Lung (tissue), 11 donors: ENCODE measurements at regions not wholly inside any gene's neighbourhood (a gene's known extent, or its start where the extent isn't known, plus 50 kb on each side); places are given as distances from the start of the nearest gene placed in this dataset.

ENCODE experiments used
- ATAC-seq: fragments of 200-7000 bp; cut with Tn5 transposase; one replicate; pipeline ENCODE4 v1.9.1; 2020; ENCODE audit warnings: moderate number of reproducible peaks; ENCODE audit not compliant: insufficient read depth, low FRiP score
- DNase-seq, 3 donors: peaks; one replicate each; pipeline ENCODE4 v3.0.0-alpha.2; 2013 to 2017
- H3K27ac ChIP-seq, 2 donors: one replicate each; pipeline ENCODE4 v1.5.1; 2013; ENCODE audit warnings: mild to moderate bottlenecking in 2 of 2, moderate library complexity in 2 of 2, control low read depth in 1 of 2, inconsistent platforms in 1 of 2, low read depth in 1 of 2, low read length in 1 of 2
- H3K27me3 ChIP-seq, 3 donors: one replicate each; pipeline ENCODE4 v1.5.1; 2013; ENCODE audit warnings: low read length in 2 of 3; ENCODE audit not compliant: control insufficient read depth in 3 of 3, insufficient read depth in 3 of 3
- H3K36me3 ChIP-seq, 4 donors: one replicate each; pipeline ENCODE4 v1.5.1; 2013; ENCODE audit warnings: low read length in 4 of 4, mild to moderate bottlenecking in 1 of 4, moderate library complexity in 1 of 4; ENCODE audit not compliant: control insufficient read depth in 4 of 4, insufficient read depth in 4 of 4
- H3K4me1 ChIP-seq, 5 donors: one replicate each; pipeline ENCODE4 v1.5.1; 2013; ENCODE audit warnings: low read length in 5 of 5, mild to moderate bottlenecking in 2 of 5, moderate library complexity in 1 of 5; ENCODE audit not compliant: control insufficient read depth in 5 of 5, insufficient read depth in 5 of 5
- H3K4me3 ChIP-seq: one replicate; pipeline ENCODE4 v1.5.1; 2013; ENCODE audit warnings: mild to moderate bottlenecking, control low read depth, moderate library complexity
- H3K9ac ChIP-seq, 2 donors: one replicate each; pipeline ENCODE4 v1.5.1; 2013; ENCODE audit warnings: low read length in 2 of 2, control low read depth in 1 of 2; ENCODE audit not compliant: insufficient read depth in 1 of 2
- H3K9me3 ChIP-seq, 4 donors: one replicate each; pipeline ENCODE4 v1.5.1; 2013; ENCODE audit warnings: low read length in 3 of 4, mild to moderate bottlenecking in 1 of 4, moderate library complexity in 1 of 4; ENCODE audit not compliant: control insufficient read depth in 4 of 4, insufficient read depth in 3 of 4
- WGBS, 2 donors: extraction: QIAGEN DNeasy Blood & Tissue Kit; methylation state at CpG; one replicate each; pipeline ENCODE4 v1.1.7; 2013; 5-methylcytosine and 5-hydroxymethylcytosine counted together
- TF ChIP-seq, protein P1 (sequence below): IDR thresholded peaks from 2 replicates; pipeline ENCODE4 v1.5.1; 2012; ENCODE audit warnings: mild to moderate bottlenecking; ENCODE audit errors: control extremely low read depth, extremely low read depth
- donor health status: control.
- donor health status: control.
- donor health status: Bipolar disorder and iron deficiency.
- donor health status: healthy.
- donor health status: DM: yes; HTN: yes; CAD: no.

DNA sequence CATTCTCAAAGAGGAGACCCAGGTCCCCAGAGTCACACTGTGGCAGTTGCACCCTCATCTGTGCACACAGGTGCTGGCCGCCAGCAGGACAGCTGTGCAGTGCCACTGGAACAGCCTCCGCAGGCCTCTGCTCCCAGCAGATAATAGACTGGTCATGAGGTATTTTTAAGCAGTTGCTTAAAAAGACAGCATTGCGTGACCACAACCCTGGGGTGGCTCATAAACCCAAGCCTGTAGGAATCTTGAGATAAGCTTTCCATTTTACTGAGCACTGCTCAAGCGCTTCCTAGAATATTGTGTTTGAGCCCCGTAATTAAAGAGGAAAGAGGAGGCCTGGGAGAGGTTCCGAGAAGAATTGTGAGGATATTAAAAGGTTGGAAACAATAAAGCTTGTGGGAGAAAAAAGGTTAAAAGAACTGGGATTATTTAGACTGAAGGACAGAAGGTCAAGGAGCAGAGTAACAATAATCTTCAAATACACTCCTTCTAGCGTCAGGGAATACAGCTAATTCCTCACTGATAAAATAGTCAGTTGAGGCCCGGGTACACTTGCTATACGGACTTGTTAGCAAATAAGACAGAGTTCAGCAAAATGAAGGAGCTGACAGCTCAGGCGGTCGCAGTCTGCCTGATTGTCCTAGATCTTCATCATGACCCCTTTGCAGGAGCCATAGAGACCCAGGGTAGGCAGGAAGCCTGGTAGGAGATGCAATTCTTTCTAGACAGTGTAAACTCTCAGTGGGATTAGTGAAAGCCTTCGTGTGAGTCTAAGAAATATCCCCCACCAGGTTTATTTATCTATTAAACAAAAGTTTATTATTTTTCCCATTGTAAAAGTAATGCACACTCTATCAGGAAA is 86.2 kb upstream of the KIT start:
- Histone ChIP-seq H3K27me3 (no peaks in the 10 kb centered on the region), H3K27ac (no peak overlapping the region), H3K4me1 (peaks cover 0 to 5% (median 0%) of the 10 kb centered on the region in 5 donors), H3K4me3 (no peak overlapping the region), H3K9ac (no peak overlapping the region), H3K9me3 (no peaks in the 10 kb centered on the region), H3K36me3 (no peaks in the 10 kb centered on the region)
- TF ChIP-seq, protein P1, sequence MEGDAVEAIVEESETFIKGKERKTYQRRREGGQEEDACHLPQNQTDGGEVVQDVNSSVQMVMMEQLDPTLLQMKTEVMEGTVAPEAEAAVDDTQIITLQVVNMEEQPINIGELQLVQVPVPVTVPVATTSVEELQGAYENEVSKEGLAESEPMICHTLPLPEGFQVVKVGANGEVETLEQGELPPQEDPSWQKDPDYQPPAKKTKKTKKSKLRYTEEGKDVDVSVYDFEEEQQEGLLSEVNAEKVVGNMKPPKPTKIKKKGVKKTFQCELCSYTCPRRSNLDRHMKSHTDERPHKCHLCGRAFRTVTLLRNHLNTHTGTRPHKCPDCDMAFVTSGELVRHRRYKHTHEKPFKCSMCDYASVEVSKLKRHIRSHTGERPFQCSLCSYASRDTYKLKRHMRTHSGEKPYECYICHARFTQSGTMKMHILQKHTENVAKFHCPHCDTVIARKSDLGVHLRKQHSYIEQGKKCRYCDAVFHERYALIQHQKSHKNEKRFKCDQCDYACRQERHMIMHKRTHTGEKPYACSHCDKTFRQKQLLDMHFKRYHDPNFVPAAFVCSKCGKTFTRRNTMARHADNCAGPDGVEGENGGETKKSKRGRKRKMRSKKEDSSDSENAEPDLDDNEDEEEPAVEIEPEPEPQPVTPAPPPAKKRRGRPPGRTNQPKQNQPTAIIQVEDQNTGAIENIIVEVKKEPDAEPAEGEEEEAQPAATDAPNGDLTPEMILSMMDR, result no peak
- ATAC-seq (no peak), DNase-seq (no peak)
- 83 to 86% methylated on average over 12 of the region's 12 CpGs for WGBS, 2 donors

DNA sequence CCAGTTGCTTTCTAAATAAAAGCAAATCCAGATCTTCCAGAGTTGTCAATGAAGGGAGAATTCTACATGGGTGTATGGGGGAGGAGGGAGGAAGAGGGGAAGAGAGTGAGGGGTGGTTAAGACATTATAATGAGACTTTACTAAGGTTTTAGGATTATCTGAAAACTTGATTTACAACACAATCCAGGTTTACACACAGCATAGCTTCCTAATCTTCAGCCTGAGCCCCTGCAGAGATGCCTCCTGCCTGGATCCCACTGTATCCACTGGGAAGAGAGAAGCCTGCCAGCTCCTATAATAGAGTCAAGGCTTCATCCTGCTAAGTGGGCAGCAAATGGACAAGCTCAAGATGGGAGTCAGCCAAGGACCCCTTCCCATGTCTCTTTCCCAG is 85.6 kb upstream of the KIT start:
- Histone ChIP-seq H3K27me3 (no peaks in the 10 kb centered on the region), H3K9ac (no peak overlapping the region), H3K27ac (no peak overlapping the region), H3K9me3 (no peaks in the 10 kb centered on the region), H3K4me3 (no peak overlapping the region), H3K4me1 (peaks cover 0 to 5% (median 0%) of the 10 kb centered on the region in 5 donors), H3K36me3 (no peaks in the 10 kb centered on the region)
- ATAC-seq, result no peak
- TF ChIP-seq, protein P1, result no peak
- no peak for DNase-seq

DNA sequence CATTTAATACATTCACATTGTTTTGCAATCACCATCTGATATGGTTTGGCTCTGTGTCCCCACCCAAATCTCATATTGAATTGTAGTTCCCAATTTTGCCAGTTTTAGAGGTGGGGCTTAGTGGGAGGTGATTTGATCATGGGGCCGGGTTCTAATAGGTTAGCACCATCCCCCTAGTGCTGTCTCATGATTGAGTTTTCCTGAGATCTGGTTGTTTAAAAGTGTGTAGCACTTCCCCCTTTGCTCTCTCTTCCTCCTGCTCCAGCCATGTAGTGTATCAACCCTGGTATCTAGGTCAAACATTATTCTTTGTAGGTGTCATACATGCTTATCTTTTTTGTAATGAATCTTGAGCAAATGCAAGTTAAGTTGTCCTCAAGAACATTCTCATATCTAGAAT is 83.3 kb upstream of the KIT start:
- Histone ChIP-seq H3K36me3 (no peaks in the 10 kb centered on the region), H3K27me3 (no peaks in the 10 kb centered on the region), H3K4me1 (no peaks in the 10 kb centered on the region), H3K9me3 (no peaks in the 10 kb centered on the region), H3K4me3 (no peak overlapping the region), H3K27ac (no peak overlapping the region), H3K9ac (no peak overlapping the region)
- ATAC-seq (no peak), DNase-seq (no peak)
- WGBS, 2 donors, result 60 to 76% methylated on average over 1 of the region's 1 CpG
- TF ChIP-seq, protein P1, result no peak
